ENCODE measurements at regions not wholly inside any gene's neighbourhood (a gene's known extent, or its start where the extent isn't known, plus 50 kb on each side); places are given as distances from the start of the nearest gene placed in this dataset.

DNA sequence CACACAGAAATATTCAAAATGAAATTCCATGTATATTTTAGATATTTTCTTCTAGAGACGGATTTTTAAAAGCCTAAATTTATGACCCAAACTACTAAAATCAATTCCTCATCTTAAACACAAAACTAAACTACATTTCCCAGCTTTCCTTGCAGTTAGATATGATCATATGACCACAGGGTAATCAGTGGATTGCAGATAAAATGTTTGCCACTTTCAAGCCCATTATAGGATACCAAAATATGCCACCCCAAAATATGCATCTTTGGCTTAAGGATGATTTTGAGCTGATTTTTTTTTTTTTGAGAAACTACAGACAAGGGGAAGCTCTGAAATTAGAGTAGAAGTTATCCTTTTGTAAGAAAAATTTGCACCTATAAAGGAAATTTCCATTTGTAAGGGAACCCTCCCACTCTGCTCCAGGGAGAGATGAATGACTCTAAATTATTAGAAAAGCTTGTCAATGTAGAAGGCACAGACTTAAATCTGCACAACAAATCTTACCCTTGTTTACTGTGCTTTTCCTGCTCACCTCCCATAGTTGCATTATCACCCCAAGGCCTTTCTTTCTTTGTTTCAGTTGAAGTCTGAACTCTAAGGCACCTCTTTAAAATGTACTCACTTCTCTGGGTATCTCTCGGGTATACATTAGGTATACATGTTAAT is 503.0 kb downstream of the PDHA2 start:
- Histone ChIP-seq H3K9me3 (ENCODE audit: control insufficient read depth, low read depth, low read length) (no peaks in the 10 kb centered on the region), H3K36me3 (ENCODE audit: control insufficient read depth, low read depth, low read length) (no peaks in the 10 kb centered on the region), H3K27ac (ENCODE audit: low read length) (peak overlapping the region; percentile 2), H3K27me3 (ENCODE audit: control insufficient read depth, insufficient read depth, low read length) (no peaks in the 10 kb centered on the region), H3K4me3 (ENCODE audit: low read length) (peak overlapping the region; percentile 25), H3K9ac (ENCODE audit: low read length) (no peak overlapping the region), H3K4me1 (ENCODE audit: control insufficient read depth, low read depth, low read length) (peaks cover 24% of the 10 kb centered on the region)

GRCh38 chr4:96343836-96344235 is 503.9 kb downstream of the PDHA2 start:
- Histone ChIP-seq H3K9me3 (ENCODE audit: control insufficient read depth, low read depth, low read length) (no peaks in the 10 kb centered on the region), H3K4me1 (ENCODE audit: control insufficient read depth, low read depth, low read length) (peaks cover 24% of the 10 kb centered on the region), H3K36me3 (ENCODE audit: control insufficient read depth, low read depth, low read length) (no peaks in the 10 kb centered on the region), H3K27me3 (ENCODE audit: control insufficient read depth, insufficient read depth, low read length) (no peaks in the 10 kb centered on the region), H3K27ac (ENCODE audit: low read length) (no peak overlapping the region), H3K9ac (ENCODE audit: low read length) (no peak overlapping the region), H3K4me3 (ENCODE audit: low read length) (no peak overlapping the region)

GRCh38 chr4:96347582-96347981 is 507.7 kb downstream of the PDHA2 start:
- peaks cover 18% of the 10 kb centered on the region for H3K4me1 ChIP-seq (ENCODE audit: control insufficient read depth, low read depth, low read length)
- H3K27me3 ChIP-seq (ENCODE audit: control insufficient read depth, insufficient read depth, low read length) = no peaks in the 10 kb centered on the region
- no peak overlapping the region for H3K4me3 ChIP-seq (ENCODE audit: low read length)

GRCh38 chr4:96352051-96352517 is 512.2 kb downstream of the PDHA2 start:
- H3K4me1 ChIP-seq (ENCODE audit: control insufficient read depth, low read depth, low read length) = peaks cover 4% of the 10 kb centered on the region
- H3K9me3 ChIP-seq (ENCODE audit: control insufficient read depth, low read depth, low read length) = no peaks in the 10 kb centered on the region
- H3K4me3 ChIP-seq (ENCODE audit: low read length) = no peak overlapping the region
- no peak overlapping the region for H3K9ac ChIP-seq (ENCODE audit: low read length)
- no peaks in the 10 kb centered on the region for H3K36me3 ChIP-seq (ENCODE audit: control insufficient read depth, low read depth, low read length)
- H3K27ac ChIP-seq (ENCODE audit: low read length) = no peak overlapping the region
- no peaks in the 10 kb centered on the region for H3K27me3 ChIP-seq (ENCODE audit: control insufficient read depth, insufficient read depth, low read length)

More at GRCh38 chr4:96347582-96347981, 507.7 kb downstream of the PDHA2 start:
- Histone ChIP-seq H3K27ac (ENCODE audit: low read length) (no peak overlapping the region), H3K9me3 (ENCODE audit: control insufficient read depth, low read depth, low read length) (no peaks in the 10 kb centered on the region), H3K36me3 (ENCODE audit: control insufficient read depth, low read depth, low read length) (no peaks in the 10 kb centered on the region), H3K9ac (ENCODE audit: low read length) (no peak overlapping the region)

- H3K27ac ChIP-seq (ENCODE audit: low read length) = no peak overlapping the region
- peaks cover 4% of the 10 kb centered on the region for H3K4me1 ChIP-seq (ENCODE audit: control insufficient read depth, low read depth, low read length)
- no peak overlapping the region for H3K4me3 ChIP-seq (ENCODE audit: low read length)
- H3K9ac ChIP-seq (ENCODE audit: low read length) = no peak overlapping the region
- no peaks in the 10 kb centered on the region for H3K27me3 ChIP-seq (ENCODE audit: control insufficient read depth, insufficient read depth, low read length)
- H3K36me3 ChIP-seq (ENCODE audit: control insufficient read depth, low read depth, low read length) = no peaks in the 10 kb centered on the region
- H3K9me3 ChIP-seq (ENCODE audit: control insufficient read depth, low read depth, low read length) = no peaks in the 10 kb centered on the region
Measured at GRCh38 chr4:96354036-96354712, 514.3 kb downstream of the PDHA2 start.

DNA sequence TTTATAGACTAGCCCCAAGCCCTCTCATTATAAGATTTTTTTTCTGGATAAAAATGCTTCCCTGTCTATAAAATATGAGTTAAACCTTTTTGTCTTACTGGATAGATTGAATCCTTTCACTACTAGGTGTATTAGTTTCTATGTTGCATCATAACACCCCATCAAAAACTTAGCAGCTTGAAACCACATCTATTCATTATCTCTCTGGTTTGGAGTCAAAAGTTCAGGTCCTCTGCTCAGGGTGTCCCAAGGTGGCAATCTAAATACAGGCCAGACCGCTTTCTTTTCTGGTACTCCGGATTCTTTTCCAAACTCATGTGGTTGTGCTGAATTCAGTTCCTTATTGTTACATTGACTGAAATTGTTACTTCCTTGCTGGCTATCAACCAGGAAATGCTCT is 515.5 kb downstream of the PDHA2 start:
- Histone ChIP-seq H3K9me3 (ENCODE audit: control insufficient read depth, low read depth, low read length) (no peaks in the 10 kb centered on the region), H3K4me3 (ENCODE audit: low read length) (no peak overlapping the region), H3K4me1 (ENCODE audit: control insufficient read depth, low read depth, low read length) (peaks cover 4% of the 10 kb centered on the region), H3K9ac (ENCODE audit: low read length) (no peak overlapping the region), H3K27ac (ENCODE audit: low read length) (no peak overlapping the region), H3K27me3 (ENCODE audit: control insufficient read depth, insufficient read depth, low read length) (no peaks in the 10 kb centered on the region), H3K36me3 (ENCODE audit: control insufficient read depth, low read depth, low read length) (no peaks in the 10 kb centered on the region)

DNA sequence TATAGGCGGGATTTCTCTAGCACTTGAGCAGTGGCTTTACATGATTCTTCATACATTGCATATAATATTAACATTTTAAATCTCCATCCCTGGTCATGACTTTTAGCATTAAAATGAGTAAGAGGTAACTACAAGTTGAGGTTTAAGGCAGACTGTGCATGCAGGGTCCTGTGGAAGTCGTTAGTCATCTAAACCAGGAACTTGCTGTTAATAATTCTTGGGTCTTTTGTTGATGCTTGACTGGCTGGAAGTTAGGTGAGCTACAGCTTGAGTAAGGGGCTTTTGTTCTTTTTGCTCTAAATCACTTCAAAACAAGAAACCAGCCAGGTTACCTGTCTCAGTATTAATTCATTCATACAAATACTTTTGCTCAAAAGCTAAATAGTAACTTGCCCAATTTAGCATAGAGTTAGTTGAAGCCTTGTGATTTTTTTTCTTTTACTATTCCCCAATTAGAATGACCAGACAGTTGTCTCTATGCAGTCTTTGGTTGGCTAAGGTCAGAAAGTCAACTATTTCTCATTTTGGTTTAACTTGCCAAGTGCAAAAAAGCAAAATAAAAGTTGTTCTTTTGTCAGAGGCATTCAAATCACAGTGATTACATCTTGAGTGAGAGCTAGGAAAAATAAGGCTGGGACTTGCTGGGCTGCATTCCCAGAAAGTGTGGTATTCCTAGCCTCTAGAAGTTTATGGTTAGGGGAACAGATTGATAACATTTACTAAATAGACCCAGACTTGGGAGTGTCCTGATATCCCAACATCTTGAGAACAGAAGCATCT is 516.9 kb downstream of the PDHA2 start:
- Histone ChIP-seq H3K27me3 (ENCODE audit: control insufficient read depth, insufficient read depth, low read length) (no peaks in the 10 kb centered on the region), H3K9ac (ENCODE audit: low read length) (no peak overlapping the region), H3K4me3 (ENCODE audit: low read length) (no peak overlapping the region), H3K27ac (ENCODE audit: low read length) (no peak overlapping the region), H3K36me3 (ENCODE audit: control insufficient read depth, low read depth, low read length) (no peaks in the 10 kb centered on the region), H3K4me1 (ENCODE audit: control insufficient read depth, low read depth, low read length) (peaks cover 4% of the 10 kb centered on the region), H3K9me3 (ENCODE audit: control insufficient read depth, low read depth, low read length) (no peaks in the 10 kb centered on the region)

- H3K4me3 ChIP-seq (ENCODE audit: low read length) = no peak overlapping the region
- no peaks in the 10 kb centered on the region for H3K27me3 ChIP-seq (ENCODE audit: control insufficient read depth, insufficient read depth, low read length)
- no peaks in the 10 kb centered on the region for H3K9me3 ChIP-seq (ENCODE audit: control insufficient read depth, low read depth, low read length)
- peaks cover 3% of the 10 kb centered on the region for H3K4me1 ChIP-seq (ENCODE audit: control insufficient read depth, low read depth, low read length)
- no peaks in the 10 kb centered on the region for H3K36me3 ChIP-seq (ENCODE audit: control insufficient read depth, low read depth, low read length)
- H3K27ac ChIP-seq (ENCODE audit: low read length) = no peak overlapping the region
- H3K9ac ChIP-seq (ENCODE audit: low read length) = no peak overlapping the region
Measured at GRCh38 chr4:96366632-96367031, 526.7 kb downstream of the PDHA2 start.

- Histone ChIP-seq H3K9ac (ENCODE audit: low read length) (no peak overlapping the region), H3K36me3 (ENCODE audit: control insufficient read depth, low read depth, low read length) (no peaks in the 10 kb centered on the region), H3K27me3 (ENCODE audit: control insufficient read depth, insufficient read depth, low read length) (no peaks in the 10 kb centered on the region), H3K4me1 (ENCODE audit: control insufficient read depth, low read depth, low read length) (no peaks in the 10 kb centered on the region), H3K4me3 (ENCODE audit: low read length) (no peak overlapping the region), H3K27ac (ENCODE audit: low read length) (no peak overlapping the region), H3K9me3 (ENCODE audit: control insufficient read depth, low read depth, low read length) (no peaks in the 10 kb centered on the region)
Measured at GRCh38 chr4:96375367-96375766, 535.5 kb downstream of the PDHA2 start.

DNA sequence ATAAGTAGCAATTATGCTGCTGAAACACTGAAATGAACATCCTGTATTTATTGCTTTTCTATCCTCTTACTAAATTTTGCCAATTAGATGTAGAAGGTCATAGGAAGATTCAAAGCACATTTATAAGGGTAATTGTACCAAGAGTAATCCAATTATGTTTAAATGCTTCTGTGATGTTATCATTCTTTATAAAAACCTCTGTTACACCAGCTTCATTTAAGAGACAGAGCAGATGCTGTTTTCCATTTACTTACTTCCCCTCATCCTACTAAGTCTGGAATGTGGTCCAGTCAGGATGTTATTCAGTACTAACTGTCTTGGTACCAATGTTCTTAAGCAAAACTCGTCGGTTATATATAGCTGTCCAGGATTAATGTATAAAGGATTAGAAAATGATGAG is 539.6 kb downstream of the PDHA2 start:
- Histone ChIP-seq H3K9me3 (ENCODE audit: control insufficient read depth, low read depth, low read length) (no peaks in the 10 kb centered on the region), H3K27me3 (ENCODE audit: control insufficient read depth, insufficient read depth, low read length) (no peaks in the 10 kb centered on the region), H3K4me1 (ENCODE audit: control insufficient read depth, low read depth, low read length) (no peaks in the 10 kb centered on the region), H3K9ac (ENCODE audit: low read length) (no peak overlapping the region), H3K4me3 (ENCODE audit: low read length) (no peak overlapping the region), H3K36me3 (ENCODE audit: control insufficient read depth, low read depth, low read length) (no peaks in the 10 kb centered on the region), H3K27ac (ENCODE audit: low read length) (no peak overlapping the region)

DNA sequence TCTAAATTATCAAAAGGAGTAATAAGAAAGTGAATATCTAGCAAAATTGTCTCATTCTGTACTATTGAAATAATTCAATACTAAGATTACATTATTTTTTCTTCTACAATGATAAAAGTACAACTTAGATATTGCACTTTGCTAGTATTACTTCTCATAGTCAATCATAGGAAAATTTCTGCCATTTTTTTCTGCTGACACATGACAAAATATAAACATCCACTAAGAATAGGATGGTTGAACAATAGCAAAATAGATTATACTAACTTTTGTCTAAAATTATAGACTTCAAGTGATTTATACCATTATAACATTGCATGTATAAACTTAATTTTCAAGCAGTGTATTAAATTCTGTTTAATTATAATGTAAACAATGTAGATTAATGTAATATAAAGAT is 540.2 kb downstream of the PDHA2 start:
- Histone ChIP-seq H3K4me1 (ENCODE audit: control insufficient read depth, low read depth, low read length) (no peaks in the 10 kb centered on the region), H3K9me3 (ENCODE audit: control insufficient read depth, low read depth, low read length) (no peaks in the 10 kb centered on the region)

More for the DNA sequence above, 540.2 kb downstream of the PDHA2 start:
- Histone ChIP-seq H3K9ac (ENCODE audit: low read length) (no peak overlapping the region), H3K4me3 (ENCODE audit: low read length) (no peak overlapping the region), H3K27me3 (ENCODE audit: control insufficient read depth, insufficient read depth, low read length) (no peaks in the 10 kb centered on the region), H3K27ac (ENCODE audit: low read length) (no peak overlapping the region), H3K36me3 (ENCODE audit: control insufficient read depth, low read depth, low read length) (no peaks in the 10 kb centered on the region)

Data from iPS-18a (cell line).